Activated naive CD4-positive, alpha-beta T cell treated with anti-CD3 and anti-CD28 coated beads for 36 hours (primary cell): ENCODE measurements at regions not wholly inside any gene's neighbourhood (a gene's known extent, or its start where the extent isn't known, plus 50 kb on each side); places are given as distances from the start of the nearest gene placed in this dataset.

ENCODE experiments used
- CTCF ChIA-PET: fragments of 350-600 bp; sonication (Branson Sonifier 250); formaldehyde crosslinking; loops from one replicate; lab custom pipeline; 2021; ENCODE audit warnings: antibody characterized with exemption; lab: Charles Lee
- DNase-seq: peaks from one replicate; pipeline ENCODE4 v3.0.0-alpha.2; 2020
- H3K27ac Mint-ChIP-seq: one replicate; pipeline ENCODE4 v1.8.0; 2021; ENCODE audit warnings: mild to moderate bottlenecking, mixed read lengths
- H3K27me3 Mint-ChIP-seq: one replicate; pipeline ENCODE4 v1.8.0; 2021; ENCODE audit warnings: low read depth, mixed read lengths
- H3K36me3 Mint-ChIP-seq: one replicate; pipeline ENCODE4 v1.8.0; 2021; ENCODE audit warnings: low read depth, mixed read lengths
- H3K4me1 Mint-ChIP-seq: one replicate; pipeline ENCODE4 v1.8.0; 2021; ENCODE audit warnings: low read depth, mixed read lengths
- H3K4me3 Mint-ChIP-seq: one replicate; pipeline ENCODE4 v1.8.0; 2021; ENCODE audit warnings: mild to moderate bottlenecking, moderate library complexity, mixed read lengths
- H3K9me3 Mint-ChIP-seq: one replicate; pipeline ENCODE4 v1.8.0; 2021; ENCODE audit warnings: mixed read lengths
- intact Hi-C: fragments of 100-400 bp; cut with micrococcal nuclease; formaldehyde crosslinking; loops from one replicate; pipeline ENCODE4 v1.15.1; 2023

- Mint-ChIP-seq H3K36me3 (no peaks in the 10 kb centered on the region), H3K4me3 (no peak overlapping the region), H3K27me3 (peaks cover 2% of the 10 kb centered on the region), H3K27ac (no peak overlapping the region), H3K9me3 (no peaks in the 10 kb centered on the region), H3K4me1 (no peaks in the 10 kb centered on the region)
- intact Hi-C loops = no loop called here
- no peak for DNase-seq
- CTCF ChIA-PET = no interaction called here
Measured at GRCh38 chr6:139860203-139860602, 485.8 kb upstream of the CITED2 start.

- no peaks in the 10 kb centered on the region for H3K9me3 Mint-ChIP-seq
- peaks cover 2% of the 10 kb centered on the region for H3K27me3 Mint-ChIP-seq
- no peak for DNase-seq
- no peak overlapping the region for H3K4me3 Mint-ChIP-seq
- CTCF ChIA-PET = no interaction called here
- intact Hi-C loops = no loop called here
- H3K27ac Mint-ChIP-seq = no peak overlapping the region
- no peaks in the 10 kb centered on the region for H3K4me1 Mint-ChIP-seq
- no peaks in the 10 kb centered on the region for H3K36me3 Mint-ChIP-seq
Measured at GRCh38 chr6:139858429-139858828, 484.0 kb upstream of the CITED2 start.

GRCh38 chr6:139857143-139857542 is 482.7 kb upstream of the CITED2 start:
- intact Hi-C loops = no loop called here
- no peak for DNase-seq
- Mint-ChIP-seq H3K36me3 (no peaks in the 10 kb centered on the region), H3K4me3 (no peak overlapping the region), H3K9me3 (no peaks in the 10 kb centered on the region), H3K27ac (no peak overlapping the region), H3K27me3 (peaks cover 2% of the 10 kb centered on the region), H3K4me1 (no peaks in the 10 kb centered on the region)
- CTCF ChIA-PET = no interaction called here

- no peaks in the 10 kb centered on the region for H3K36me3 Mint-ChIP-seq
- intact Hi-C loops = no loop called here
- peaks cover 2% of the 10 kb centered on the region for H3K27me3 Mint-ChIP-seq
- no peaks in the 10 kb centered on the region for H3K4me1 Mint-ChIP-seq
- no peak overlapping the region for H3K4me3 Mint-ChIP-seq
- H3K27ac Mint-ChIP-seq = no peak overlapping the region
- H3K9me3 Mint-ChIP-seq = no peaks in the 10 kb centered on the region
- CTCF ChIA-PET = no interaction called here
- DNase-seq = no peak
Measured at GRCh38 chr6:139856562-139856961, 482.1 kb upstream of the CITED2 start.

- no peak for DNase-seq
- intact Hi-C loops = no loop called here
- H3K4me3 Mint-ChIP-seq = no peak overlapping the region
- H3K4me1 Mint-ChIP-seq = no peaks in the 10 kb centered on the region
- H3K27ac Mint-ChIP-seq = no peak overlapping the region
- no peaks in the 10 kb centered on the region for H3K36me3 Mint-ChIP-seq
- H3K9me3 Mint-ChIP-seq = no peaks in the 10 kb centered on the region
- CTCF ChIA-PET = interaction anchor here (1.2 to 1.9 kb wide), 2 partner anchors 8 to 26 kb away, joined by 3 to 5 read pairs; no protein-coding TSS in a partner anchor
- peaks cover 2% of the 10 kb centered on the region for H3K27me3 Mint-ChIP-seq
Measured at GRCh38 chr6:139855671-139856311, 481.3 kb upstream of the CITED2 start.

- intact Hi-C loops = no loop called here
Measured at GRCh38 chr6:139853302-139853992, 479.0 kb upstream of the CITED2 start.

GRCh38 chr6:139852488-139853140 is 478.2 kb upstream of the CITED2 start:
- no peak overlapping the region for H3K4me3 Mint-ChIP-seq
- no peaks in the 10 kb centered on the region for H3K4me1 Mint-ChIP-seq
- H3K36me3 Mint-ChIP-seq = no peaks in the 10 kb centered on the region
- no peaks in the 10 kb centered on the region for H3K27me3 Mint-ChIP-seq
- DNase-seq = no peak
- H3K27ac Mint-ChIP-seq = no peak overlapping the region
- peaks cover 4% of the 10 kb centered on the region for H3K9me3 Mint-ChIP-seq
- intact Hi-C loops = no loop called here
- CTCF ChIA-PET = no interaction called here

More at GRCh38 chr6:139853302-139853992, 479.0 kb upstream of the CITED2 start:
- no peak overlapping the region for H3K4me3 Mint-ChIP-seq
- DNase-seq = no peak
- CTCF ChIA-PET = interaction anchor here (1.9 kb wide), 1 partner anchor 11 kb away, joined by 5 read pairs; no protein-coding TSS in a partner anchor
- no peak overlapping the region for H3K27ac Mint-ChIP-seq
- H3K27me3 Mint-ChIP-seq = no peaks in the 10 kb centered on the region
- no peaks in the 10 kb centered on the region for H3K36me3 Mint-ChIP-seq
- no peaks in the 10 kb centered on the region for H3K4me1 Mint-ChIP-seq
- peaks cover 4% of the 10 kb centered on the region for H3K9me3 Mint-ChIP-seq

GRCh38 chr6:139852067-139852466 is 477.6 kb upstream of the CITED2 start:
- H3K4me3 Mint-ChIP-seq = no peak overlapping the region
- DNase-seq = no peak
- H3K36me3 Mint-ChIP-seq = no peaks in the 10 kb centered on the region
- H3K9me3 Mint-ChIP-seq = peaks cover 4% of the 10 kb centered on the region
- CTCF ChIA-PET = no interaction called here
- H3K27ac Mint-ChIP-seq = no peak overlapping the region
- intact Hi-C loops = no loop called here
- no peaks in the 10 kb centered on the region for H3K4me1 Mint-ChIP-seq
- no peaks in the 10 kb centered on the region for H3K27me3 Mint-ChIP-seq

GRCh38 chr6:139851206-139851605 is 476.8 kb upstream of the CITED2 start:
- Mint-ChIP-seq H3K27me3 (no peaks in the 10 kb centered on the region), H3K4me1 (no peaks in the 10 kb centered on the region), H3K4me3 (no peak overlapping the region), H3K27ac (no peak overlapping the region), H3K36me3 (no peaks in the 10 kb centered on the region), H3K9me3 (peaks cover 4% of the 10 kb centered on the region)
- CTCF ChIA-PET = no interaction called here
- intact Hi-C loops = no loop called here
- DNase-seq = no peak

GRCh38 chr6:139850512-139850911 is 476.1 kb upstream of the CITED2 start:
- no peak overlapping the region for H3K27ac Mint-ChIP-seq
- no peaks in the 10 kb centered on the region for H3K36me3 Mint-ChIP-seq
- intact Hi-C loops = no loop called here
- CTCF ChIA-PET = no interaction called here
- no peak for DNase-seq
- H3K9me3 Mint-ChIP-seq = peaks cover 4% of the 10 kb centered on the region
- H3K27me3 Mint-ChIP-seq = no peaks in the 10 kb centered on the region
- H3K4me1 Mint-ChIP-seq = no peaks in the 10 kb centered on the region
- H3K4me3 Mint-ChIP-seq = no peak overlapping the region

- Mint-ChIP-seq H3K27me3 (no peaks in the 10 kb centered on the region), H3K36me3 (no peaks in the 10 kb centered on the region), H3K4me1 (no peaks in the 10 kb centered on the region), H3K9me3 (peaks cover 4% of the 10 kb centered on the region), H3K27ac (no peak overlapping the region), H3K4me3 (no peak overlapping the region)
- CTCF ChIA-PET = no interaction called here
- DNase-seq = no peak
- intact Hi-C loops = no loop called here
Measured at GRCh38 chr6:139847457-139847813, 473.0 kb upstream of the CITED2 start.

- intact Hi-C loops = no loop called here
- CTCF ChIA-PET = no interaction called here
- Mint-ChIP-seq H3K9me3 (peaks cover 4% of the 10 kb centered on the region), H3K27me3 (no peaks in the 10 kb centered on the region), H3K4me1 (no peaks in the 10 kb centered on the region), H3K27ac (no peak overlapping the region), H3K4me3 (no peak overlapping the region), H3K36me3 (no peaks in the 10 kb centered on the region)
- DNase-seq = no peak
Measured at GRCh38 chr6:139846538-139847456, 472.3 kb upstream of the CITED2 start.
